ENCODE measurements at regions not wholly inside any gene's neighbourhood (a gene's known extent, or its start where the extent isn't known, plus 50 kb on each side); places are given as distances from the start of the nearest gene placed in this dataset.

GRCh38 chr5:134464988-134465815, 53.5 kb upstream of the CDKN2AIPNL start:
- peaks cover 32% of the 10 kb centered on the region for H3K4me1 ChIP-seq (ENCODE audit: low read depth, poor library complexity, severe bottlenecking)
- H3K79me2 ChIP-seq (ENCODE audit: insufficient read depth, low read depth), result no peaks in the 10 kb centered on the region
- no peak for TF ChIP-seq CTCF (conservative IDR thresholded peaks at IDR 0.05; ENCODE audit: low read depth, low read length)
- peak overlapping the region; percentile 97 for H3K9ac ChIP-seq
- H3K4me3 ChIP-seq (IDR thresholded peaks at IDR 0.05; ENCODE audit: insufficient read depth, low read depth, low read length), result no peak overlapping the region
- H3K27ac ChIP-seq, result peak overlapping the region; percentile 85
- no peaks in the 10 kb centered on the region for H3K36me3 ChIP-seq (ENCODE audit: insufficient read depth)
- no peaks in the 10 kb centered on the region for H4K20me1 ChIP-seq (ENCODE audit: insufficient read depth)
- peak overlapping the region; percentile 85 for H2AFZ ChIP-seq (ENCODE audit: low read depth)
- H3K27me3 ChIP-seq (ENCODE audit: insufficient read depth, low read depth), result no peaks in the 10 kb centered on the region
- peak overlapping the region; percentile 86 for H3K4me2 ChIP-seq

- Histone ChIP-seq H3K4me3 (IDR thresholded peaks at IDR 0.05; ENCODE audit: insufficient read depth, low read depth, low read length) (no peak overlapping the region), H3K4me1 (ENCODE audit: low read depth, poor library complexity, severe bottlenecking) (peaks cover 32% of the 10 kb centered on the region), H3K4me2 (peak overlapping the region; percentile 86), H3K27me3 (ENCODE audit: insufficient read depth, low read depth) (no peaks in the 10 kb centered on the region), H3K79me2 (ENCODE audit: insufficient read depth, low read depth) (no peaks in the 10 kb centered on the region), H4K20me1 (ENCODE audit: insufficient read depth) (no peaks in the 10 kb centered on the region), H3K27ac (peak overlapping the region; percentile 85; the same call in 1 of the 2 replicates), H2AFZ (ENCODE audit: low read depth) (peak overlapping the region; percentile 85; the same call in 1 of the 2 replicates), H3K9ac (no peak overlapping the region), H3K36me3 (ENCODE audit: insufficient read depth) (no peaks in the 10 kb centered on the region)
- no peak for TF ChIP-seq CTCF (conservative IDR thresholded peaks at IDR 0.05; ENCODE audit: low read depth, low read length)
Observed at GRCh38 chr5:134463991-134464760, 52.5 kb upstream of the CDKN2AIPNL start.

- Histone ChIP-seq H2AFZ (ENCODE audit: low read depth) (no peak overlapping the region), H3K4me3 (IDR thresholded peaks at IDR 0.05; ENCODE audit: insufficient read depth, low read depth, low read length) (no peak overlapping the region), H3K79me2 (ENCODE audit: insufficient read depth, low read depth) (no peaks in the 10 kb centered on the region), H3K4me2 (peak overlapping the region; percentile 86; the same call in 1 of the 2 replicates), H3K36me3 (ENCODE audit: insufficient read depth) (no peaks in the 10 kb centered on the region), H3K27me3 (ENCODE audit: insufficient read depth, low read depth) (no peaks in the 10 kb centered on the region), H3K9ac (no peak overlapping the region), H3K27ac (no peak overlapping the region), H3K4me1 (ENCODE audit: low read depth, poor library complexity, severe bottlenecking) (peaks cover 32% of the 10 kb centered on the region), H4K20me1 (ENCODE audit: insufficient read depth) (no peaks in the 10 kb centered on the region)
- no peak for TF ChIP-seq CTCF (conservative IDR thresholded peaks at IDR 0.05; ENCODE audit: low read depth, low read length)
Observed at GRCh38 chr5:134463176-134463720, 51.6 kb upstream of the CDKN2AIPNL start.

DNA sequence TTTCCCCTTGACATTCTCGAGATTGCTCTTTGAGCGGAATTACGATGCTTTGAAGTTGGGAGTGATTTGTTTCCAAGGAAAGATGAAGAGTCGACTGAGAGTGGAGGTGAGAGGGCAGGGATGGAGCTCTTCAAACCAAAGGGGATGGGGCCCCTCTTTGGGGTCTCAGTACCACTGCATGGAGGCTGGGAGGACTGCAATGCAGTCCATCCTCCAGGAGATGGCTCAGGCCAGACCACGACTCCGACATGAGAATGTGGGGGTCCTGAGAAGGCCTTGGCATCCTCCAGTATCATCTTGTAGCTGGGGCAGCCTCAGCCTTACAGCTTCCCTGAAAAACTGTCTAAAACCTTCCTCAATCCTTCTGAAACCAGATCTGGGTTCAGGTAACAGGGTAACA, 51.1 kb upstream of the CDKN2AIPNL start:
- H3K79me2 ChIP-seq (ENCODE audit: insufficient read depth, low read depth), result no peaks in the 10 kb centered on the region
- no peaks in the 10 kb centered on the region for H3K27me3 ChIP-seq (ENCODE audit: insufficient read depth, low read depth)
- H3K4me1 ChIP-seq (ENCODE audit: low read depth, poor library complexity, severe bottlenecking), result peaks cover 32% of the 10 kb centered on the region
- no peak overlapping the region for H2AFZ ChIP-seq (ENCODE audit: low read depth)
- H3K36me3 ChIP-seq (ENCODE audit: insufficient read depth), result no peaks in the 10 kb centered on the region
- H4K20me1 ChIP-seq (ENCODE audit: insufficient read depth), result no peaks in the 10 kb centered on the region
- H3K4me2 ChIP-seq, result no peak overlapping the region
- no peak for TF ChIP-seq CTCF (conservative IDR thresholded peaks at IDR 0.05; ENCODE audit: low read depth, low read length)
- no peak overlapping the region for H3K4me3 ChIP-seq (IDR thresholded peaks at IDR 0.05; ENCODE audit: insufficient read depth, low read depth, low read length)
- no peak overlapping the region for H3K9ac ChIP-seq
- H3K27ac ChIP-seq, result no peak overlapping the region

Data from KMS-11 (cell line).